Stimulated activated memory B cell treated with anti-CD40 and anti-IgM and Interleukin-4, amounts not matched to agents 10 μg/mL and 1 μg/mL and 100 μg/mL, for 72 hours (primary cell): ENCODE measurements at regions not wholly inside any gene's neighbourhood (a gene's known extent, or its start where the extent isn't known, plus 50 kb on each side); places are given as distances from the start of the nearest gene placed in this dataset.
"Not testable (repeated sequence)": the region's sequence is repeated elsewhere in the genome, so short reads cannot be mapped to it uniquely, and the experiment has no call there.

Experiments
- ATAC-seq: fragments of 150-1000 bp; cut with Tn5 transposase; 2 replicates; pipeline ENCODE4 v1.10.0; 2021
- H3K27ac Mint-ChIP-seq: one replicate; pipeline ENCODE4 v1.8.0; 2022; ENCODE audit warnings: mild to moderate bottlenecking, mixed read lengths
- H3K27me3 Mint-ChIP-seq: one replicate; pipeline ENCODE4 v1.8.0; 2022; ENCODE audit warnings: mixed read lengths
- H3K36me3 Mint-ChIP-seq: one replicate; pipeline ENCODE4 v1.8.0; 2022; ENCODE audit warnings: mixed read lengths
- H3K4me1 Mint-ChIP-seq: one replicate; pipeline ENCODE4 v1.8.0; 2022; ENCODE audit warnings: mixed read lengths
- H3K4me3 Mint-ChIP-seq: one replicate; pipeline ENCODE4 v1.8.0; 2022; ENCODE audit warnings: mild to moderate bottlenecking, moderate library complexity, mixed read lengths
- H3K9me3 Mint-ChIP-seq: one replicate; pipeline ENCODE4 v1.8.0; 2022; ENCODE audit warnings: mixed read lengths

- no peak for ATAC-seq
- no peaks in the 10 kb centered on the region for H3K9me3 Mint-ChIP-seq
- H3K27me3 Mint-ChIP-seq, result no peaks in the 10 kb centered on the region
- no peaks in the 10 kb centered on the region for H3K36me3 Mint-ChIP-seq
- no peak overlapping the region for H3K27ac Mint-ChIP-seq
- H3K4me3 Mint-ChIP-seq, result no peak overlapping the region
- H3K4me1 Mint-ChIP-seq, result peaks cover 20% of the 10 kb centered on the region
Observed at GRCh38 chr9:72471096-72471495, 50.3 kb upstream of the TMC1 start.

GRCh38 chr9:72467766-72468738 lies 53.4 kb upstream of the TMC1 start:
- Mint-ChIP-seq H3K4me1 (peaks cover 13% of the 10 kb centered on the region), H3K36me3 (no peaks in the 10 kb centered on the region), H3K9me3 (no peaks in the 10 kb centered on the region), H3K4me3 (no peak overlapping the region), H3K27me3 (no peaks in the 10 kb centered on the region), H3K27ac (no peak overlapping the region)
- no peak for ATAC-seq

GRCh38 chr9:72465593-72465984 lies 55.8 kb upstream of the TMC1 start:
- Mint-ChIP-seq H3K36me3 (no peaks in the 10 kb centered on the region), H3K27ac (no peak overlapping the region), H3K9me3 (no peaks in the 10 kb centered on the region), H3K4me3 (no peak overlapping the region), H3K4me1 (peaks cover 10% of the 10 kb centered on the region), H3K27me3 (no peaks in the 10 kb centered on the region)
- ATAC-seq, result no peak

DNA sequence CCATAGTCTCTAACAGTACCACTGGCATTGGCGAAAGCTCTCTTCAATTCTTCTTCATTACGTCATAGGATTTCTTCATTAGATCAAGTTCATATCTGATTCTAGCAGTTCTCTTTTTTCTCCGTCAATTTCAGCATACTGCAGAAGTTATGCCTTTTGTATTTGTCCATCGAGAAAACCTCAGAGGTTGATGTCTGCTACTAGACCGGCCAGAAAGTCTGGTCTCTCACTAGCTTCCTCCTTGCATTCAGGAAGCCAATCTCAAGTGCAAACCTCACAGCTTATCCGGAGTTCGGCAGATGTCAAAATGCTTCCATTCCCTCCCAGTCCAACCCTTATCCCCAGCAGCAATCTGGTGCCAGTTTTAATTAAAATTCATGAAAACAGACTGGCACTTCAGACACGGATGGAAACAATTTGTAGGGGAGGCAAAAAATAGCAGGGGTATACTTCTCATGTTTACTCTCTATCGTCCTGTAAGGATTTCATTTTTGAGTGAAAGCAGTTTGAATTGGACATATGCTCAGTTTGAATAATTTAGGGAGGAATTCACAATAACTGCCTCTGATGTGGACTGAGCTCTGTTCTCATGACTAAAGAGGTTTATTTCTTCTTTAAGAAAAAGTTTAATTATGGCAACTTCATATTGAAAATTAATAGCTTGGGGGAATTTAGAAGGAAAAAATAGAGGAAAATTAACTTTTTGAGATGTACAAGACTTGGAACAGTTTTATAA lies 56.4 kb upstream of the TMC1 start:
- H3K27ac Mint-ChIP-seq, result no peak overlapping the region
- peak overlapping the region; percentile 6 for H3K4me3 Mint-ChIP-seq
- no peak for ATAC-seq
- H3K4me1 Mint-ChIP-seq, result peaks cover 10% of the 10 kb centered on the region
- no peaks in the 10 kb centered on the region for H3K9me3 Mint-ChIP-seq
- H3K27me3 Mint-ChIP-seq, result no peaks in the 10 kb centered on the region
- H3K36me3 Mint-ChIP-seq, result no peaks in the 10 kb centered on the region

DNA sequence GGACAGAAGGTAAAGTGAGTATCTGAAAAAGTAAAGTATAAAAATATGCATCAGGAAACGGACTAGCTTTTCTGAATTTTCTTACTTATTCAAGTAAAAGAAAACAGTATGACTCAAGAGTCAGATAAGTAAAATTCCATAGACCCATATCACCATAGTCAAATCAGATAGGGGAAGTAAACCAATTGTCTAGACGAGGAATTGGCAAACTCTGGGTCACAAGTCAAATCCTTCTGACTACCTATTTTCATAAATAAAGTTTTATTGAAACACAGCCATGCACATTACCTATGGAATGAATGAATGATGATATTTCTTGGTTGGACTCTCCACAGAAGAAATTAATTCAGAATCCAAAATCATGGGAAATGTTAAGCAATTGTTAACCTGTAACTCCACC lies 59.1 kb upstream of the TMC1 start:
- no peaks in the 10 kb centered on the region for H3K27me3 Mint-ChIP-seq
- H3K4me3 Mint-ChIP-seq, result no peak overlapping the region
- no peaks in the 10 kb centered on the region for H3K9me3 Mint-ChIP-seq
- H3K27ac Mint-ChIP-seq, result no peak overlapping the region
- peaks cover 10% of the 10 kb centered on the region for H3K4me1 Mint-ChIP-seq
- no peaks in the 10 kb centered on the region for H3K36me3 Mint-ChIP-seq
- no peak for ATAC-seq

DNA sequence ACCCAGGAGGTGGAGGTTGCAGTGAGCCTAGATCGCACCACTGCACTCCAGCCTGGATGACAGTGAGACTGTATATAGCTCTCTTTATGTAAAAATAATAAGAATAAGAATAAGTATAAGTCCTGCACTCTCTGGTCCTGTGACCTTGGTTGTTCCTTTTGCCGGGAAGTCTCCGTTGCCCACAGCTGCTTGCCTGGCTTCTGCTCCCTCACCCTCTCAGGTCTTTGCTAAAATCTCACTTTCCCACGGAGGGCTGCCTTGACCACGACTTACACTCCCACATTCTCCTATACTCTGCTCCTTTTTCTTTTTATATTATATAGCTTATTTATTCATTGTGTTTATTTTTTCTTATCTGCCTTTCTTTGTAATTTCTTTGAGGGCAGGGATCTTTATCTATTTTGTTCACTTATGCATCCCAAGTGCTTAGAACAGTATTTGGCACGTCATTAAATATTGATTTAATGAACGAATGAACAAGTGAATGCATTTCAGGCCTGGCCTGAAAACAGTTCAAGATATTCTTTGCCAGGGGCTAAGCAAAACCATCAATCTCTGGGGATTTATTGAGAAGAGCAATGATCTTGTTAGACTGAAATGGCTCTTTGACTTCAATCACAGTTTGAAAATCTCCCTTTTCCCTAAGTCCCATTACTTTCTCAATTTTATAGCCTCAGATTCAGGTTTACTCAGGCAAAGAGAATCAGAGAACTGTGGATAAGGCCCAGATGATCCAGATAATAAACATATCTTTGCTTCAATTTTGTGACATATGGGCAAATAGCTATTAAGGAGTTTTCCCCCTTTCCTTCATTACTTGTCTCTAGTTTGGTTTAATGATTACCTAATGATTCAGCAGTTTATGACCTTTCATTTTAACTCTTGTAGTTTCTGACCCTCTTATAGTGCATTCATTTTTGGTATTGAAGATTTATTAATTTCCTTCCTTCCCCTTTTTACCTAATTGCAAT lies 60.8 kb upstream of the TMC1 start:
- Mint-ChIP-seq H3K9me3 (no peaks in the 10 kb centered on the region), H3K4me1 (peaks cover 10% of the 10 kb centered on the region), H3K36me3 (no peaks in the 10 kb centered on the region), H3K27ac (no peak overlapping the region), H3K4me3 (no peak overlapping the region), H3K27me3 (no peaks in the 10 kb centered on the region)
- ATAC-seq, result no peak

DNA sequence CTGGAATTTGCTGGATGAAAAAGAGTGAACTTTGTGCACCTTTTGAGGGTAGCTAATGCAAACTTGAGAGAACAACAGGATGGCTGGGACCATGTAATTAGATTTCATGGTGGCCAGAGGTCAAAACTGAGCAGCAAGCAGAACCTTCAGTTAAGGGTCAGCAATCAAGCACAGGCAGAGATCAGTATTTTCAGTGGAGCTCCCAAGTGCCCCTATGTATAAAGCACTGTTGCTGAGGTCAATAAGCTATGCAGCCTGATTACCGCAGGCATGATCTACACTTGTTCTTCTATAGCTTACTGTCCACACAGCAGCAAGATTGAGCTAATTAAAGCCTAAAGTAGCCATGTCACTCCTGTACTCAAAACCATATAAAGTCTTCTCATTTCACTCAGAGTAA lies 62.1 kb upstream of the TMC1 start:
- no peak overlapping the region for H3K4me3 Mint-ChIP-seq
- ATAC-seq, result no peak
- no peaks in the 10 kb centered on the region for H3K9me3 Mint-ChIP-seq
- no peaks in the 10 kb centered on the region for H3K27me3 Mint-ChIP-seq
- no peaks in the 10 kb centered on the region for H3K36me3 Mint-ChIP-seq
- H3K4me1 Mint-ChIP-seq, result no peaks in the 10 kb centered on the region
- H3K27ac Mint-ChIP-seq, result no peak overlapping the region

- no peak for ATAC-seq
- H3K9me3 Mint-ChIP-seq, result no peaks in the 10 kb centered on the region
- no peak overlapping the region for H3K4me3 Mint-ChIP-seq
- no peaks in the 10 kb centered on the region for H3K27me3 Mint-ChIP-seq
- no peaks in the 10 kb centered on the region for H3K36me3 Mint-ChIP-seq
- no peaks in the 10 kb centered on the region for H3K4me1 Mint-ChIP-seq
- H3K27ac Mint-ChIP-seq, result no peak overlapping the region
Observed at GRCh38 chr9:72458153-72458552, 63.3 kb upstream of the TMC1 start.

DNA sequence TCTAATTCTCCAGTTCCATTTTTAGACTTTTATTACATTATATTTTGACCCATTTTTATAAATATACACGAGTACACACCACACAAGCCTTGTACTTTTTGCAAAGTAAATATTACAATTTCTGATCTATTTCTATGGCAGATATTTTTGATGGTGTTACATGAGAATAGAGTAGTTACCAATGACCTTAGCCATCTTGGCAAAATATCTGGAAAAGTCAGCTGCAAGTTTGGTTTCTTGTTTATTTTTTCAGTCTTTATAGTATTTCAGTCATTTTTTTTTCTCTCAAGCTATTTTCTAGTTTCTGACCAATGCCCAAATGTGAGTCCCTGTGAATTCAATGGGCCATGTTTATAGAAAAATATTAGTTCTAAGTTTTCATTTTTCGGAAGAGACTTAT lies 64.0 kb upstream of the TMC1 start:
- H3K27ac Mint-ChIP-seq, result no peak overlapping the region
- H3K4me3 Mint-ChIP-seq, result no peak overlapping the region
- no peaks in the 10 kb centered on the region for H3K36me3 Mint-ChIP-seq
- H3K9me3 Mint-ChIP-seq, result no peaks in the 10 kb centered on the region
- no peaks in the 10 kb centered on the region for H3K4me1 Mint-ChIP-seq
- no peaks in the 10 kb centered on the region for H3K27me3 Mint-ChIP-seq
- ATAC-seq, result no peak

- no peak overlapping the region for H3K4me3 Mint-ChIP-seq
- ATAC-seq, result no peak
- no peak overlapping the region for H3K27ac Mint-ChIP-seq
- H3K36me3 Mint-ChIP-seq, result no peaks in the 10 kb centered on the region
- no peaks in the 10 kb centered on the region for H3K9me3 Mint-ChIP-seq
- H3K27me3 Mint-ChIP-seq, result no peaks in the 10 kb centered on the region
- H3K4me1 Mint-ChIP-seq, result no peaks in the 10 kb centered on the region
Observed at GRCh38 chr9:72454871-72455491, 66.4 kb upstream of the TMC1 start.

- H3K36me3 Mint-ChIP-seq, result no peaks in the 10 kb centered on the region
- no peaks in the 10 kb centered on the region for H3K27me3 Mint-ChIP-seq
- H3K4me3 Mint-ChIP-seq, result no peak overlapping the region
- ATAC-seq, result no peak
- H3K4me1 Mint-ChIP-seq, result no peaks in the 10 kb centered on the region
- no peak overlapping the region for H3K27ac Mint-ChIP-seq
- H3K9me3 Mint-ChIP-seq, result no peaks in the 10 kb centered on the region
Observed at GRCh38 chr9:72453797-72454196, 67.6 kb upstream of the TMC1 start.

DNA sequence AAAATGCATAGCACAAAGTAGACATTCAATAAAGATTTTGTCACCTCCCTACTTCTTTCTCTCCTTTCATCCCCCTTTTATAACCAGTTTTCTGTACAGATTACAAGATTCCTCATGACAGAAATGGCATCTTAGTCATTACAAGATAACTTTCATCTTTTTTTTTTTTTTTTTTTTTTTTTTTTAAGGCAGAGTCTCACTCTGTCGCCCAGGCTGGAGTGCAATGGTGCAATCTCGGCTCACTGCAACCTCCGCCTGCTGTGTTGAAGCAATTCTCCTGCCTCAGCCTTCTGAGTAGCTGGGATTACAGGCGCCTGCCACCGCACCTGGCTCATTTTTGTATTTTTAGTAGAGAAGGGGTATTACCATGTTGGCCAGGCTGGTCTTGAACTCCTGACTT lies 75.2 kb upstream of the TMC1 start:
- H3K4me1 Mint-ChIP-seq, result peaks cover 30% of the 10 kb centered on the region
- H3K4me3 Mint-ChIP-seq, H3K27ac Mint-ChIP-seq, H3K36me3 Mint-ChIP-seq, ATAC-seq, H3K9me3 Mint-ChIP-seq, H3K27me3 Mint-ChIP-seq: not testable (repeated sequence)

- peaks cover 33% of the 10 kb centered on the region for H3K4me1 Mint-ChIP-seq
- no peaks in the 10 kb centered on the region for H3K27me3 Mint-ChIP-seq
- H3K36me3 Mint-ChIP-seq, result no peaks in the 10 kb centered on the region
- H3K9me3 Mint-ChIP-seq, result no peaks in the 10 kb centered on the region
- ATAC-seq, result no peak
- no peak overlapping the region for H3K4me3 Mint-ChIP-seq
- H3K27ac Mint-ChIP-seq, result peak overlapping the region; percentile 28
Observed at GRCh38 chr9:72445306-72445995, 76.0 kb upstream of the TMC1 start.

- H3K27ac Mint-ChIP-seq, result peak overlapping the region; percentile 28
- no peak overlapping the region for H3K4me3 Mint-ChIP-seq
- no peak for ATAC-seq
- H3K36me3 Mint-ChIP-seq, result no peaks in the 10 kb centered on the region
- peaks cover 43% of the 10 kb centered on the region for H3K4me1 Mint-ChIP-seq
- no peaks in the 10 kb centered on the region for H3K27me3 Mint-ChIP-seq
- no peaks in the 10 kb centered on the region for H3K9me3 Mint-ChIP-seq
Observed at GRCh38 chr9:72444435-72444834, 77.0 kb upstream of the TMC1 start.
